ENCODE measurements at regions not wholly inside any gene's neighbourhood (a gene's known extent, or its start where the extent isn't known, plus 50 kb on each side); places are given as distances from the start of the nearest gene placed in this dataset.

- H3K4me1 Mint-ChIP-seq, result no peaks in the 10 kb centered on the region
- no peak overlapping the region for H3K27ac Mint-ChIP-seq
- no peaks in the 10 kb centered on the region for H3K9me3 ChIP-seq (ENCODE audit: control insufficient read depth, low read length)
- H3K4me1 ChIP-seq (ENCODE audit: control insufficient read depth, insufficient read depth, low read length), result no peaks in the 10 kb centered on the region
- TF ChIP-seq CTCF (conservative IDR thresholded peaks at IDR 0.05), result no peak
- no peaks in the 10 kb centered on the region for H3K27me3 Mint-ChIP-seq (ENCODE audit: insufficient read depth)
- H3K36me3 ChIP-seq (ENCODE audit: control insufficient read depth, insufficient read depth, low read length), result no peaks in the 10 kb centered on the region
- H3K36me3 Mint-ChIP-seq (ENCODE audit: low read depth), result no peaks in the 10 kb centered on the region
- H3K9me3 Mint-ChIP-seq, result no peaks in the 10 kb centered on the region
- no peaks in the 10 kb centered on the region for H3K27me3 ChIP-seq (ENCODE audit: control insufficient read depth, insufficient read depth, low read length, poor library complexity, severe bottlenecking)
- H3K27ac ChIP-seq (ENCODE audit: low read depth, low read length), result no peak overlapping the region
- 83% methylated on average over 2 of the region's 3 CpGs; no CpG with 5 or more reads in 1 of the 2 experiments for WGBS, 2 experiments (ENCODE audit: insufficient coverage in 1 of 2, insufficient read length in 1 of 2)
- DNase-seq, result no peak
- no peak overlapping the region for H3K9ac ChIP-seq (ENCODE audit: extremely low read depth, low read length, poor library complexity, severe bottlenecking)
- H3K4me3 ChIP-seq (ENCODE audit: low read length), result no peak overlapping the region
- H3K4me3 Mint-ChIP-seq, result no peak overlapping the region
These were observed 95.8 kb upstream of the ADAMTS16 start for GRCh38 chr5:5044247-5044840.

GRCh38 chr5:5046680-5047502 is 93.2 kb upstream of the ADAMTS16 start:
- WGBS, 2 experiments (ENCODE audit: insufficient coverage in 1 of 2, insufficient read length in 1 of 2), result 90 to 94% methylated on average over 6 of the region's 6 CpGs
- Histone ChIP-seq H3K4me3 (ENCODE audit: low read length) (no peak overlapping the region), H3K27me3 (ENCODE audit: control insufficient read depth, insufficient read depth, low read length, poor library complexity, severe bottlenecking) (no peaks in the 10 kb centered on the region), H3K4me1 (ENCODE audit: control insufficient read depth, insufficient read depth, low read length) (no peaks in the 10 kb centered on the region), H3K9ac (ENCODE audit: extremely low read depth, low read length, poor library complexity, severe bottlenecking) (no peak overlapping the region), H3K36me3 (ENCODE audit: control insufficient read depth, insufficient read depth, low read length) (no peaks in the 10 kb centered on the region), H3K9me3 (ENCODE audit: control insufficient read depth, low read length) (no peaks in the 10 kb centered on the region), H3K27ac (ENCODE audit: low read depth, low read length) (no peak overlapping the region)
- H3K4me1 Mint-ChIP-seq, result no peaks in the 10 kb centered on the region
- H3K9me3 Mint-ChIP-seq, result no peaks in the 10 kb centered on the region
- no peaks in the 10 kb centered on the region for H3K27me3 Mint-ChIP-seq (ENCODE audit: insufficient read depth)
- no peak overlapping the region for H3K4me3 Mint-ChIP-seq
- no peak for DNase-seq
- H3K27ac Mint-ChIP-seq, result no peak overlapping the region
- TF ChIP-seq CTCF (conservative IDR thresholded peaks at IDR 0.05), result no peak
- H3K36me3 Mint-ChIP-seq (ENCODE audit: low read depth), result no peaks in the 10 kb centered on the region

DNA sequence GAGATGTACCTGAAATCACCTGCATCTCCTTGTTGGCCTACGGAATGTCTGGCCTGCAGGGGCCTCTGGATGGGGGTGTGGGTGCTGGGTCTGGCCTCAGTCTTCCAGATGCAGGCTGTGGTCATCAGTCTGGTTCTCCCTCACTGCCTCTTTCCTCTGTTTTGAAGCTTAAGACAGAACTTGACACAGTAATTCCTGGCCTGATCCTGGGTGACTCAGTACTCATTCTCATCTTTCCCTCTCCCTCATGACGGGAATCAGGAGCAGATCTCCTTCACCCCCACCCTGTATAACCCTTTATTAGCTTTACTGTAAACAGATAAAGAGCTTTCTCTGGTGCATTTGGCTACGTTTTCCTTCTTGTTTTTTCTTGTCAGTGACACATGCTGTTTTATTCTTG is 89.3 kb upstream of the ADAMTS16 start:
- no peak for TF ChIP-seq CTCF (conservative IDR thresholded peaks at IDR 0.05)
- H3K9ac ChIP-seq (ENCODE audit: extremely low read depth, low read length, poor library complexity, severe bottlenecking), result no peak overlapping the region
- no peaks in the 10 kb centered on the region for H3K9me3 ChIP-seq (ENCODE audit: control insufficient read depth, low read length)
- no peak for DNase-seq
- Mint-ChIP-seq H3K4me1 (no peaks in the 10 kb centered on the region), H3K9me3 (no peaks in the 10 kb centered on the region), H3K27ac (no peak overlapping the region), H3K36me3 (ENCODE audit: low read depth) (no peaks in the 10 kb centered on the region), H3K27me3 (ENCODE audit: insufficient read depth) (no peaks in the 10 kb centered on the region), H3K4me3 (no peak overlapping the region)
- H3K4me1 ChIP-seq (ENCODE audit: control insufficient read depth, insufficient read depth, low read length), result no peaks in the 10 kb centered on the region
- H3K36me3 ChIP-seq (ENCODE audit: control insufficient read depth, insufficient read depth, low read length), result no peaks in the 10 kb centered on the region
- 83 to 92% methylated on average over 2 to 3 of the region's 3 CpGs for WGBS, 2 experiments (ENCODE audit: insufficient coverage in 1 of 2, insufficient read length in 1 of 2)
- no peak overlapping the region for H3K27ac ChIP-seq (ENCODE audit: low read depth, low read length)
- H3K27me3 ChIP-seq (ENCODE audit: control insufficient read depth, insufficient read depth, low read length, poor library complexity, severe bottlenecking), result no peaks in the 10 kb centered on the region
- no peak overlapping the region for H3K4me3 ChIP-seq (ENCODE audit: low read length)

Data from endodermal cell (in vitro differentiated cells).